Neural progenitor cell (in vitro differentiated cells): ENCODE measurements at regions not wholly inside any gene's neighbourhood (a gene's known extent, or its start where the extent isn't known, plus 50 kb on each side); places are given as distances from the start of the nearest gene placed in this dataset.

Experiments
- DNase-seq: peaks from one replicate; pipeline ENCODE4 v3.0.0-alpha.2; 2016; ENCODE audit warnings: low spot score
- H2AFZ ChIP-seq: fragments of 200-600 bp; sonication (generic); replicated peaks from 2 replicates; pipeline ENCODE4 v1.6.1; 2016; ENCODE audit warnings: antibody characterized with exemption
- H3F3A ChIP-seq: fragments of 200-600 bp; sonication (generic); 2 replicates; pipeline ENCODE4 v1.6.1; 2016; ENCODE audit warnings: antibody characterized with exemption, low read depth
- H3K27ac ChIP-seq: fragments of 200-600 bp; sonication (generic); 2 replicates; pipeline ENCODE4 v1.5.1; 2016; ENCODE audit warnings: mild to moderate bottlenecking
- H3K27me3 ChIP-seq: fragments of 200-600 bp; sonication (generic); 2 replicates; pipeline ENCODE4 v1.6.1; 2016; ENCODE audit warnings: mild to moderate bottlenecking, moderate library complexity
- H3K36me3 ChIP-seq: fragments of 200-600 bp; sonication (generic); 2 replicates; pipeline ENCODE4 v1.5.1; 2016
- H3K4me1 ChIP-seq: fragments of 200-600 bp; sonication (generic); 2 replicates; pipeline ENCODE4 v1.6.1; 2016; ENCODE audit warnings: mixed run types
- H3K4me2 ChIP-seq: fragments of 200-600 bp; sonication (generic); 2 replicates; pipeline ENCODE4 v1.6.1; 2016
- H3K4me3 ChIP-seq: fragments of 200-600 bp; sonication (generic); 2 replicates; pipeline ENCODE4 v1.5.1; 2016
- H3K79me2 ChIP-seq: fragments of 200-600 bp; sonication (generic); 2 replicates; pipeline ENCODE4 v1.6.1; 2016; ENCODE audit warnings: low read depth
- H3K9ac ChIP-seq: fragments of 200-600 bp; sonication (generic); 2 replicates; pipeline ENCODE4 v1.6.1; 2016
- H3K9me3 ChIP-seq: fragments of 200-600 bp; sonication (generic); 2 replicates; pipeline ENCODE4 v1.5.1; 2016; ENCODE audit warnings: low read depth
- H4K20me1 ChIP-seq: fragments of 200-600 bp; sonication (generic); 2 replicates; pipeline ENCODE4 v1.6.1; 2016; ENCODE audit warnings: low read depth
- H3K27ac Mint-ChIP-seq: 3 replicates; pipeline ENCODE4 v1.8.0; 2021; ENCODE audit warnings: mixed read lengths
- H3K27me3 Mint-ChIP-seq: 2 replicates; pipeline ENCODE4 v1.8.0; 2022; ENCODE audit warnings: low read depth, mild to moderate bottlenecking, inconsistent platforms, moderate library complexity, mixed read lengths; ENCODE audit not compliant: insufficient read depth
- H3K36me3 Mint-ChIP-seq: 3 replicates; pipeline ENCODE4 v1.8.0; 2021; ENCODE audit warnings: mixed read lengths
- H3K4me1 Mint-ChIP-seq: 3 replicates; pipeline ENCODE4 v1.8.0; 2021; ENCODE audit warnings: mixed read lengths
- H3K4me3 Mint-ChIP-seq: 3 replicates; pipeline ENCODE4 v1.8.0; 2021; ENCODE audit warnings: mild to moderate bottlenecking, moderate library complexity, mixed read lengths
- H3K9me3 Mint-ChIP-seq: 3 replicates; pipeline ENCODE4 v1.8.0; 2020; ENCODE audit warnings: mixed read lengths
- EZH2 ChIP-seq: fragments of 200-600 bp; sonication (generic); IDR thresholded peaks from 2 replicates; pipeline ENCODE4 v1.6.1; 2017; ENCODE audit warnings: antibody characterized with exemption, mild to moderate bottlenecking, moderate library complexity
- EZH2phosphoT487 ChIP-seq: fragments of 200-600 bp; sonication (generic); IDR thresholded peaks from 2 replicates; pipeline ENCODE4 v1.6.1; 2017; ENCODE audit warnings: antibody characterized with exemption
- TF ChIP-seq, protein P1 (sequence below): fragments of 200-600 bp; sonication (generic); IDR thresholded peaks from 2 replicates; pipeline ENCODE4 v1.5.1; 2017; ENCODE audit warnings: antibody characterized with exemption, mild to moderate bottlenecking

DNA sequence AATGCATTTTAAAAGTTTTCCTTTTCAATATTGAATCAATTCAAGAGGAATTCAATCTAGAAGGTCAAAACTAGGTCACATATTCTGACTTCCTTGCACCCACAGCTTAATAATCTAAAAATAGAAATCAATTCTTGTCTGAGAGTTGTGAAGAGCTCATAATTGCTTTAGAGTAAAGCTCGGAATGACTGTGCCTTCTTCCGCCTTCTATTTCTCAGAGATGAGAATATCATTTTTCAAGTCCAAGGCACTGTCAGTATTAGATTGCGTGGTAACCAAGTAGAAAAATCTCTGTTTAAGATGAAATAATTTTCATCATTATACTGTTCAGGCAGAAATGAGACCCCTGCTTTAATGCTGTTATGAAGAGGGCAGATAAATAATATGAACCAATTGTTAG, 272.2 kb upstream of the NFE2L3 start:
- H3K4me2 ChIP-seq: no peak overlapping the region
- no peaks in the 10 kb centered on the region for H3K9me3 ChIP-seq
- H2AFZ ChIP-seq: no peak overlapping the region
- Mint-ChIP-seq H3K27me3 (peaks cover 8% of the 10 kb centered on the region), H3K9me3 (no peaks in the 10 kb centered on the region), H3K36me3 (no peaks in the 10 kb centered on the region), H3K4me1 (no peaks in the 10 kb centered on the region), H3K4me3 (no peak overlapping the region), H3K27ac (no peak overlapping the region)
- TF ChIP-seq EZH2: no peak
- TF ChIP-seq, protein P1, sequence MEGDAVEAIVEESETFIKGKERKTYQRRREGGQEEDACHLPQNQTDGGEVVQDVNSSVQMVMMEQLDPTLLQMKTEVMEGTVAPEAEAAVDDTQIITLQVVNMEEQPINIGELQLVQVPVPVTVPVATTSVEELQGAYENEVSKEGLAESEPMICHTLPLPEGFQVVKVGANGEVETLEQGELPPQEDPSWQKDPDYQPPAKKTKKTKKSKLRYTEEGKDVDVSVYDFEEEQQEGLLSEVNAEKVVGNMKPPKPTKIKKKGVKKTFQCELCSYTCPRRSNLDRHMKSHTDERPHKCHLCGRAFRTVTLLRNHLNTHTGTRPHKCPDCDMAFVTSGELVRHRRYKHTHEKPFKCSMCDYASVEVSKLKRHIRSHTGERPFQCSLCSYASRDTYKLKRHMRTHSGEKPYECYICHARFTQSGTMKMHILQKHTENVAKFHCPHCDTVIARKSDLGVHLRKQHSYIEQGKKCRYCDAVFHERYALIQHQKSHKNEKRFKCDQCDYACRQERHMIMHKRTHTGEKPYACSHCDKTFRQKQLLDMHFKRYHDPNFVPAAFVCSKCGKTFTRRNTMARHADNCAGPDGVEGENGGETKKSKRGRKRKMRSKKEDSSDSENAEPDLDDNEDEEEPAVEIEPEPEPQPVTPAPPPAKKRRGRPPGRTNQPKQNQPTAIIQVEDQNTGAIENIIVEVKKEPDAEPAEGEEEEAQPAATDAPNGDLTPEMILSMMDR: no peak
- TF ChIP-seq EZH2phosphoT487: no peak
- no peaks in the 10 kb centered on the region for H3K79me2 ChIP-seq
- no peak overlapping the region for H3K4me3 ChIP-seq
- no peak overlapping the region for H3K27ac ChIP-seq
- H3F3A ChIP-seq: no peaks in the 10 kb centered on the region
- H3K36me3 ChIP-seq: no peaks in the 10 kb centered on the region
- no peak overlapping the region for H3K9ac ChIP-seq
- no peaks in the 10 kb centered on the region for H4K20me1 ChIP-seq
- DNase-seq: no peak
- H3K27me3 ChIP-seq: peaks cover 8% of the 10 kb centered on the region
- no peaks in the 10 kb centered on the region for H3K4me1 ChIP-seq

DNA sequence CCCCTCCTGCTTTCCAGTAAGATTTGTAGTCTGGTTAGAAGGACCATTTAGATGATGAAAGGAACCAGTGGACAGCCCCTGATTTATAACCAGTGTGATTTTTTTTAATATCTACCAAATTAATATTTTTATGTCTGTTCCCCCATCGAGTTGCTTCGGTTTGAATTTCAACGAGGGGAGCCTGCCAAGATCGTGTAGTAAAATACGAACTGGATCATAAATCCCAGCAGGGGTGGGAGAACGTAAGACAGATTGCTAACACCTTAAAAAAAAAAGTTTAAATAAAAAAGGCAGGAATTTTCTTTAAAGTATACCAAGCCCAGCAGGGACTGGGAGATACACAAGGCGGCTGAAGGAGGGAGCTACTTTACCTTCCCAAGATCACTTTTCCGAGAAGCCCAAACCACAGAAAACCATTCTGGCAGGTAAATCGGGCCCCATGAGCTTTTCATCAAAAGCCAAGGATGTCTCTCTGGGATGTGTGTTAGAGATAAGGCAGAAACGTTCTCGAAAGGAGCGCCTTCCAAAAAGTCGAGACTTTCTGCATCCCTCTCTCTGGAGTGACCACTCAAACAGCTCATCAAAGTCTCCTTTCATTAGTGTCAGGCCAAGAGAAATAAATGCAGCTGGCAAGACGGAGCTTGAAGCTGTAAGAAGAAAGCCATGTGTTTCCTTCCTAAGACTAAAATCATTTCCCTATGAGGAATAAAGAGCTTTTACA, 270.5 kb upstream of the NFE2L3 start:
- H3K36me3 Mint-ChIP-seq: no peaks in the 10 kb centered on the region
- H4K20me1 ChIP-seq: no peaks in the 10 kb centered on the region
- no peak overlapping the region for H3K4me2 ChIP-seq
- peaks cover 5% of the 10 kb centered on the region for H3K4me1 Mint-ChIP-seq
- no peak overlapping the region for H3K9ac ChIP-seq
- H3F3A ChIP-seq: no peaks in the 10 kb centered on the region
- no peak for DNase-seq
- H3K27me3 Mint-ChIP-seq: peaks cover 8% of the 10 kb centered on the region
- no peak overlapping the region for H3K27ac ChIP-seq
- no peaks in the 10 kb centered on the region for H3K79me2 ChIP-seq
- no peaks in the 10 kb centered on the region for H3K4me1 ChIP-seq
- TF ChIP-seq EZH2: no peak
- TF ChIP-seq EZH2phosphoT487: no peak
- TF ChIP-seq, protein P1: no peak
- H3K4me3 ChIP-seq: no peak overlapping the region
- no peak overlapping the region for H3K27ac Mint-ChIP-seq
- H2AFZ ChIP-seq: no peak overlapping the region
- no peaks in the 10 kb centered on the region for H3K36me3 ChIP-seq
- no peaks in the 10 kb centered on the region for H3K9me3 Mint-ChIP-seq
- peaks cover 3% of the 10 kb centered on the region for H3K27me3 ChIP-seq
- H3K9me3 ChIP-seq: no peaks in the 10 kb centered on the region
- no peak overlapping the region for H3K4me3 Mint-ChIP-seq

DNA sequence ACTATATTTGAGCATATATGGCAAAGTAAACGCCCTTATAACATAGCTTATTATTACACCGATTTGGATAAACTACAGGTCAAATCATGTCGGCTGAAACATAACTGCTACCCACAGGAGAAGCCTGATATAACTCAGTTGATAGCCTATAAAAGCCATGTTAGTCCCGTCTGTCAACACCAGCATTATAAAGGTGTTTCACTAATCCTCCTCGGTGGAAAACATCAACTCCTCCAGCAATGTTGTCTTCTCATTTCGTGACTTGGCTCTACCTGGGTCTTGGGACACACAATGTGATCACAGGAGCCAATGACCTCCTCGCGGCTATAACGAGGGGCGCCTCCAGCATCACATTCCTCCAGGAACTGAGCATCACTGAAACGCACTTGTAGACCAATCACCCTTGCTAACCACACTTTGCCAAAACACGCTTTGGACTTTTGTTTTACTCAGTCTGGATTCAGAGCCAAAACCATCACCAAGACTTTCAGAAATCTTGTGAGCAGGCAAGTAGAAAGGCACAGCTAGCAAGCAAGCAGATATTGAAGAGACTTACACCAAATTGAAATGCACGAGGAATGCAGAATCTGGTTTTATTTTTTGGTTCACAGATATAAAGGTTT, 269.7 kb upstream of the NFE2L3 start:
- Mint-ChIP-seq H3K9me3 (no peaks in the 10 kb centered on the region), H3K27ac (no peak overlapping the region), H3K4me1 (peaks cover 11% of the 10 kb centered on the region), H3K36me3 (no peaks in the 10 kb centered on the region), H3K27me3 (peaks cover 8% of the 10 kb centered on the region), H3K4me3 (no peak overlapping the region)
- Histone ChIP-seq H4K20me1 (no peaks in the 10 kb centered on the region), H3K9me3 (no peaks in the 10 kb centered on the region), H2AFZ (no peak overlapping the region), H3K4me2 (no peak overlapping the region), H3F3A (no peaks in the 10 kb centered on the region), H3K9ac (no peak overlapping the region), H3K27ac (no peak overlapping the region), H3K4me3 (no peak overlapping the region), H3K27me3 (peaks cover 3% of the 10 kb centered on the region), H3K4me1 (no peaks in the 10 kb centered on the region), H3K36me3 (no peaks in the 10 kb centered on the region), H3K79me2 (no peaks in the 10 kb centered on the region)
- no peak for DNase-seq
- TF ChIP-seq EZH2phosphoT487: no peak
- TF ChIP-seq, protein P1: no peak
- no peak for TF ChIP-seq EZH2
